Mesodermal cell (in vitro differentiated cells): ENCODE measurements at regions not wholly inside any gene's neighbourhood (a gene's known extent, or its start where the extent isn't known, plus 50 kb on each side); places are given as distances from the start of the nearest gene placed in this dataset.
"Not testable (repeated sequence)": the region's sequence is repeated elsewhere in the genome, so short reads cannot be mapped to it uniquely, and the experiment has no call there.

ENCODE experiments used
- H3K27ac ChIP-seq: 2 replicates; pipeline ENCODE4 v1.7.0; 2013; ENCODE audit warnings: mild to moderate bottlenecking, low read depth, low read length, moderate library complexity; ENCODE audit not compliant: severe bottlenecking
- H3K36me3 ChIP-seq: 2 replicates; pipeline ENCODE4 v1.7.1; 2013; ENCODE audit warnings: mild to moderate bottlenecking, low read length, moderate library complexity; ENCODE audit not compliant: control insufficient read depth, insufficient read depth
- H3K4me1 ChIP-seq: one replicate; pipeline ENCODE4 v1.7.1; 2013; ENCODE audit warnings: mild to moderate bottlenecking, low read length; ENCODE audit not compliant: insufficient read depth, control insufficient read depth, poor library complexity, severe bottlenecking
- H3K4me3 ChIP-seq: 2 replicates; pipeline ENCODE4 v1.7.0; 2013; ENCODE audit warnings: low read length, control low read depth, mild to moderate bottlenecking; ENCODE audit not compliant: insufficient read depth, poor library complexity, severe bottlenecking; ENCODE audit errors: extremely low read depth
- H3K9me3 ChIP-seq: 2 replicates; pipeline ENCODE4 v1.7.1; 2013; ENCODE audit warnings: mild to moderate bottlenecking, low read length, moderate library complexity; ENCODE audit not compliant: control insufficient read depth
- WGBS, 2 experiments: methylation state at CpG; one replicate each; pipeline ENCODE4 v1.1.5; 2013; ENCODE audit warnings: missing lambda C conversion rate in 2 of 2; ENCODE audit not compliant: insufficient coverage in 2 of 2; 5-methylcytosine and 5-hydroxymethylcytosine counted together

- Histone ChIP-seq H3K27ac (no peak overlapping the region), H3K4me3 (no peak overlapping the region), H3K36me3 (no peaks in the 10 kb centered on the region), H3K9me3 (no peaks in the 10 kb centered on the region), H3K4me1 (peaks cover 2% of the 10 kb centered on the region)
- WGBS, 2 experiments: 83 to 95% methylated on average over 3 to 5 of the region's 6 CpGs
Observed at GRCh38 chr14:98223106-98223505, 1048.9 kb downstream of the BCL11B start.

GRCh38 chr14:98223710-98224109 lies 1048.3 kb downstream of the BCL11B start:
- not testable (repeated sequence) for H3K27ac ChIP-seq, H3K36me3 ChIP-seq, H3K4me1 ChIP-seq, H3K9me3 ChIP-seq, H3K4me3 ChIP-seq
- 83% methylated on average over 1 of the region's 4 CpGs; no CpG with 5 or more reads in 1 of the 2 experiments for WGBS, 2 experiments

DNA sequence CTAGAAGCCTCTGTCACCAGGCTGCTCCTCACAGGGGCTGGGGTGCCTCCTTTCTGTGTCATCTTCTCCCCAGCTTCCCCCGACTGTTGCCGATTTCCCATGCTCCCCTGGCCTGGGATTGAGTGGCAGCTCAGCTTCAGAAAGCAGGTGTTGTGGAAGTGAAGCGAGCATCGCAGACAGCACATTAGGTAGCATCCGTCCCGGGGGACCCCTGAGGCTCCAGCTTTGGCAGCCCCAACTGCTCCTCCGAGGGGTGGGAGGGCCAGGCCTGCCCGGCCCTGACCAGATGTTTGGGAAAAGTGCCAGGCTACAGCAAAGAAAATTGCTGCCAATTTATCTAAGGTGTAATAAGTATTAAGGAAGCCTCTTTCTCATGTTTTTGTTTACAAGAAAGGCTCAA lies 1045.6 kb downstream of the BCL11B start:
- Histone ChIP-seq H3K36me3 (no peaks in the 10 kb centered on the region), H3K4me1 (peaks cover 2% of the 10 kb centered on the region), H3K4me3 (no peak overlapping the region), H3K9me3 (no peaks in the 10 kb centered on the region), H3K27ac (no peak overlapping the region)
- 88 to 90% methylated on average over 6 to 8 of the region's 8 CpGs for WGBS, 2 experiments

DNA sequence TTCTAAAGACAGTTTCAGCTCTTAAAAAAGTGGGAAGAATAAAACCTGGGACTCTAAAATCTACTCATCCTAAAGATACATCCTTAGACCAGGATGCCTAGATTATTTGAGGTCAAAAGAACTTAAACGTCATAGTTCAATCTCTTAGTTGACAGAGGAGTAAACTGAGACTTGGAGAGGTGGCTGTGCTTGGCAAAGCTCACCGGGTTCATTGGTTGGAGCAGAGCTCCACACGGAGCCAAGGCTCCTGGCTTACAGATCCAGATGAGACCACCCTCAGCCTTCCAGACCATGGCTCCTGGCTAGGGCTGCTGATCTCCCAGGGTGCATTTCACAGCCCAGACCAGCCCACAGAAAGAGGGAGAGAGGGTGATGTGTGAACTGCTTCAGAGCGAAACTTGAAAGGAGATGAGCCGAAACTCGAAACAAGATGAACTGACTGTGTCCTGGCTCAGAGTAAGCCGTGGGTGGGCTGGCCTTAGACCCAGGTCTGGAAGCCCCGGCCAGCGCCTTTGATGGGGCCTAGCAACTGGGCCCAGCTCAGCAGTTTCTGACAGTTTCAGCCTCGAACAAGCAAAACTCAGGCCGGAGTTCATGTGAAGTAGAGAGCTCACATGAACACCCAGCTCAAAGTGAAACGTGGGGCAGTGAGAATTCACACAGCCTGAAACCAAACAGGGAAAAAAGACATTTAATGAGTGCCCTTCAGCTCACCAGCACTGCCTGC lies 1044.8 kb downstream of the BCL11B start:
- peaks cover 2% of the 10 kb centered on the region for H3K4me1 ChIP-seq
- H3K9me3 ChIP-seq: no peaks in the 10 kb centered on the region
- WGBS, 2 experiments: 77 to 92% methylated on average over 9 of the region's 12 CpGs
- H3K27ac ChIP-seq: no peak overlapping the region
- H3K4me3 ChIP-seq: no peak overlapping the region
- H3K36me3 ChIP-seq: no peaks in the 10 kb centered on the region

- WGBS, 2 experiments: 77 to 90% methylated on average over 2 to 3 of the region's 3 CpGs
- Histone ChIP-seq H3K27ac (no peak overlapping the region), H3K4me1 (peaks cover 2% of the 10 kb centered on the region), H3K9me3 (no peaks in the 10 kb centered on the region), H3K4me3 (no peak overlapping the region), H3K36me3 (no peaks in the 10 kb centered on the region)
Observed at GRCh38 chr14:98227727-98228111, 1044.3 kb downstream of the BCL11B start.

DNA sequence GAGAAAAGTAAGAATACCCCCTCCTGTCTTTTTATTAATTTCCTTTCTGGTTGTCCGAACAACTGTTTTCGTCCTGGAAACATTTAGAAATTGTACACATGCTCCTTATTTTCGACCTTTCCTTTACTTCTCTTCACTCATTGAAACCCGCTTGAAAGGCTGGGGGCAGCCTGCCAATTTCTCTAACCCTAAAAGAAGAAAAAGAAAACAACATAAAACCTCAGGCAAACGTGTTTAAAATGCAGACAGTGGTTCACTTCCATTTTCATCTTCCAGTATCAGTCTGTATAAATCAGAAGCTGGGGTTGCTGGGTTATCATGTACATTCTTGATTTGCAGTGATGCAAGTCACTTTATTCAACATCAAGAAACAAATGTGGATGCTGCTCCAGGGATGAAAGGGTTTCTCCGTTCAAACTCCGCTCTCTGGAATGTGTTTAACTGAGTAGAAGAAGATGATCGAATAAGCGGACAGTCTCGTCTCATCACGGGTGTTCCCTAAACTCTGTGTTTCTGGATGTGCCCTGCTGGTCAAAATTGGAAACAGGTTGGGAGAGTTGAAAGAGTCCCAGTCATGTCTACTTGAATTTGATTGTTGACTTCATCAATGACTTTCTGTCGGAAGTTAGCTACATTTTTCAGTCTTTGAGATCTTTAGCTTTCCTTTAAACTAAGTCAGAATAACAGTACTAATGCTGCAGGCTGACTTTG lies 1042.2 kb downstream of the BCL11B start:
- H3K4me3 ChIP-seq: no peak overlapping the region
- peaks cover 5% of the 10 kb centered on the region for H3K4me1 ChIP-seq
- H3K36me3 ChIP-seq: no peaks in the 10 kb centered on the region
- no peak overlapping the region for H3K27ac ChIP-seq
- 70 to 73% methylated on average over 8 to 11 of the region's 12 CpGs for WGBS, 2 experiments
- H3K9me3 ChIP-seq: no peaks in the 10 kb centered on the region

GRCh38 chr14:98230411-98230810 lies 1041.6 kb downstream of the BCL11B start:
- Histone ChIP-seq H3K4me3 (no peak overlapping the region), H3K4me1 (peaks cover 5% of the 10 kb centered on the region), H3K9me3 (no peaks in the 10 kb centered on the region), H3K36me3 (no peaks in the 10 kb centered on the region), H3K27ac (no peak overlapping the region)
- 83 to 88% methylated on average over 4 to 5 of the region's 7 CpGs for WGBS, 2 experiments

GRCh38 chr14:98231210-98231609 lies 1040.8 kb downstream of the BCL11B start:
- Histone ChIP-seq H3K36me3 (no peaks in the 10 kb centered on the region), H3K9me3 (no peaks in the 10 kb centered on the region), H3K4me3 (no peak overlapping the region), H3K27ac (no peak overlapping the region), H3K4me1 (peaks cover 5% of the 10 kb centered on the region)
- 86 to 100% methylated on average over 1 of the region's 2 CpGs for WGBS, 2 experiments

- H3K27ac ChIP-seq: peak overlapping the region; percentile 8
- H3K4me1 ChIP-seq: peaks cover 5% of the 10 kb centered on the region
- no peak overlapping the region for H3K4me3 ChIP-seq
- WGBS, 2 experiments: 67 to 76% methylated on average over 5 to 6 of the region's 6 CpGs
- no peaks in the 10 kb centered on the region for H3K36me3 ChIP-seq
- H3K9me3 ChIP-seq: no peaks in the 10 kb centered on the region
Observed at GRCh38 chr14:98233656-98234055, 1038.3 kb downstream of the BCL11B start.

GRCh38 chr14:98234208-98234607 lies 1037.8 kb downstream of the BCL11B start:
- no peak overlapping the region for H3K27ac ChIP-seq
- H3K9me3 ChIP-seq: no peaks in the 10 kb centered on the region
- 100% methylated on average over 1 of the region's 2 CpGs for WGBS, 2 experiments
- H3K4me1 ChIP-seq: peaks cover 5% of the 10 kb centered on the region
- no peak overlapping the region for H3K4me3 ChIP-seq
- no peaks in the 10 kb centered on the region for H3K36me3 ChIP-seq

GRCh38 chr14:98236314-98236713 lies 1035.7 kb downstream of the BCL11B start:
- H3K4me3 ChIP-seq: no peak overlapping the region
- no peaks in the 10 kb centered on the region for H3K9me3 ChIP-seq
- no peaks in the 10 kb centered on the region for H3K36me3 ChIP-seq
- H3K27ac ChIP-seq: no peak overlapping the region
- peaks cover 5% of the 10 kb centered on the region for H3K4me1 ChIP-seq
- WGBS, 2 experiments: 88 to 97% methylated on average over 3 of the region's 3 CpGs
